MG63 (cell line): ENCODE measurements at regions not wholly inside any gene's neighbourhood (a gene's known extent, or its start where the extent isn't known, plus 50 kb on each side); places are given as distances from the start of the nearest gene placed in this dataset.
A peak's percentile ranks its signal among the peaks of the same experiment; 100 is the strongest.

Experiments
- DNase-seq: peaks from one replicate; pipeline ENCODE4 v3.0.0-alpha.2; 2020
- H3K27me3 ChIP-seq: fragments of 250-450 bp; sonication (Bioruptor Pico); 2 replicates; pipeline ENCODE4 v1.5.1; 2020; ENCODE audit warnings: mild to moderate bottlenecking, moderate library complexity
- H3K36me3 ChIP-seq: fragments of 250-450 bp; sonication (Bioruptor Pico); 2 replicates; pipeline ENCODE4 v1.5.1; 2020; ENCODE audit warnings: mild to moderate bottlenecking, moderate library complexity
- H3K4me3 ChIP-seq: fragments of 250-450 bp; sonication (Bioruptor Pico); 2 replicates; pipeline ENCODE4 v1.5.1; 2020; ENCODE audit warnings: mild to moderate bottlenecking, moderate library complexity
- H3K9me3 ChIP-seq: fragments of 250-450 bp; sonication (Bioruptor Pico); 2 replicates; pipeline ENCODE4 v1.5.1; 2020; ENCODE audit warnings: mild to moderate bottlenecking, moderate library complexity

GRCh38 chr12:126819554-126819953 lies 1447.4 kb upstream of the TMEM132C start:
- no peak for DNase-seq
- Histone ChIP-seq H3K4me3 (no peak overlapping the region), H3K9me3 (0 out of 2 replicates have a peak, but pooled peaks cover 3% of the 10 kb centered on the region), H3K27me3 (no peaks in the 10 kb centered on the region), H3K36me3 (no peaks in the 10 kb centered on the region)

- DNase-seq = no peak
- Histone ChIP-seq H3K4me3 (no peak overlapping the region), H3K9me3 (0 out of 2 replicates have a peak, but pooled peaks cover under 1% of the 10 kb centered on the region), H3K27me3 (peaks cover 4% of the 10 kb centered on the region; the same call in 1 of the 2 replicates), H3K36me3 (no peaks in the 10 kb centered on the region)
Observed at GRCh38 chr12:126830778-126831680, 1435.9 kb upstream of the TMEM132C start.

GRCh38 chr12:126837697-126838096 lies 1429.3 kb upstream of the TMEM132C start:
- H3K36me3 ChIP-seq = no peaks in the 10 kb centered on the region
- no peaks in the 10 kb centered on the region for H3K27me3 ChIP-seq
- H3K9me3 ChIP-seq = 0 out of 2 replicates have a peak, but pooled peaks cover 4% of the 10 kb centered on the region
- no peak for DNase-seq
- no peak overlapping the region for H3K4me3 ChIP-seq

- no peak for DNase-seq
- H3K4me3 ChIP-seq = no peak overlapping the region
- H3K9me3 ChIP-seq = no peaks in the 10 kb centered on the region
- H3K27me3 ChIP-seq = no peaks in the 10 kb centered on the region
- no peaks in the 10 kb centered on the region for H3K36me3 ChIP-seq
Observed at GRCh38 chr12:126843915-126844669, 1422.9 kb upstream of the TMEM132C start.

DNA sequence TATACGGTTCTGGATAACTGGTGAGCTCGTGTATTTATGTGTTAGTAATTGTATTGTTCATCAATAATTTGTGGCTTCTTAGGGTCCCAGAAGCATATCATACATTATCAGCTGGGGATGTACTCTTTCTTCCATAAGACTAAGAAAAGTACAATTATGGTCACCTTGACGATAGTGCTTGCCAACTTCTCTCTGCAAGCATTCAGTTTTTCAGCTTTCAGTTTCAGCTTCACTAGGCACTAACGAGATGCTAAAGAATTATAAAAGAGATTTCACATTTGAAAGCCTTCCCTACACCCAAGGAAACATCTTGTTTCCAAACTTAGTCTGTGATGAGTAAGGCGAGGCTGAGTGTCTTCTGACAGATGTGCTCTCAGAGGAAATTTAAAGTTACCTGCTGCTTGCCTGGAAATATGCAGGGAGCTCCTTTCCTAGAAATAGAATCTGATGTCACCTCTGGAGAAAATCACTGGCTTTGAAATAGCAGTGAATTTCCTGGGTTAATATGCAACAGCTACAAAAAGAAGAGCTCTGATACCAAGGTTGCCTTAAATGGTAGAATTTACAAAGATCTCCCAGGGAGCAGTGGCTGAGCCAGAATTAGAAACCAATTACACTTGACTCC lies 1419.9 kb upstream of the TMEM132C start:
- DNase-seq = no peak

GRCh38 chr12:126855768-126856167 lies 1411.2 kb upstream of the TMEM132C start:
- Histone ChIP-seq H3K27me3 (no peaks in the 10 kb centered on the region; the same call in 1 of the 2 replicates), H3K4me3 (no peak overlapping the region), H3K36me3 (no peaks in the 10 kb centered on the region), H3K9me3 (no peaks in the 10 kb centered on the region)
- DNase-seq = no peak

More for the DNA sequence above, 1419.9 kb upstream of the TMEM132C start:
- Histone ChIP-seq H3K4me3 (no peak overlapping the region), H3K9me3 (no peaks in the 10 kb centered on the region), H3K27me3 (no peaks in the 10 kb centered on the region), H3K36me3 (no peaks in the 10 kb centered on the region)

GRCh38 chr12:126856958-126857357 lies 1410.0 kb upstream of the TMEM132C start:
- Histone ChIP-seq H3K9me3 (no peaks in the 10 kb centered on the region), H3K4me3 (no peak overlapping the region), H3K36me3 (no peaks in the 10 kb centered on the region), H3K27me3 (no peaks in the 10 kb centered on the region; the same call in 1 of the 2 replicates)
- DNase-seq = no peak

DNA sequence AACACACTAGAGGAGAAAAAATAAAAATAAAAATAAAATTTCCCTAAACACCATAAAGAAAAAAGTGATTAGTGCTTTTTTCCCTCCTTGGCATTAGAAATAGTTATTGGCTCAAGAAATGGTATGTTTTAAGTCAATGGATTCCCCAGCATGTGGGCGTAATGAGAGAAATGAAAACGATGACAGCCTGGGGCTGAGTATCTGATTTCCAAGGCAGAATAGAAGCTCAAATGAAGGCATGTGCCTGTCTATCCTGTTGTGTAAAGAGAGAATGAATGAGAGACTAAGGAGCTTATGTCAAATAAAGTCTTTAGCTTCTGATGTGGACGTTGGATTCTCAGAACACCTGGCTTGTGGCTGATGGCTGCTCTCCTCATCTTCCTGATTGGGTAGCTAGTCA lies 1408.4 kb upstream of the TMEM132C start:
- Histone ChIP-seq H3K27me3 (no peaks in the 10 kb centered on the region; the same call in 1 of the 2 replicates), H3K4me3 (no peak overlapping the region), H3K36me3 (no peaks in the 10 kb centered on the region), H3K9me3 (no peaks in the 10 kb centered on the region)
- DNase-seq = no peak

GRCh38 chr12:126860210-126860609 lies 1406.8 kb upstream of the TMEM132C start:
- Histone ChIP-seq H3K36me3 (no peaks in the 10 kb centered on the region), H3K4me3 (no peak overlapping the region), H3K9me3 (no peaks in the 10 kb centered on the region), H3K27me3 (no peaks in the 10 kb centered on the region)
- DNase-seq = no peak

DNA sequence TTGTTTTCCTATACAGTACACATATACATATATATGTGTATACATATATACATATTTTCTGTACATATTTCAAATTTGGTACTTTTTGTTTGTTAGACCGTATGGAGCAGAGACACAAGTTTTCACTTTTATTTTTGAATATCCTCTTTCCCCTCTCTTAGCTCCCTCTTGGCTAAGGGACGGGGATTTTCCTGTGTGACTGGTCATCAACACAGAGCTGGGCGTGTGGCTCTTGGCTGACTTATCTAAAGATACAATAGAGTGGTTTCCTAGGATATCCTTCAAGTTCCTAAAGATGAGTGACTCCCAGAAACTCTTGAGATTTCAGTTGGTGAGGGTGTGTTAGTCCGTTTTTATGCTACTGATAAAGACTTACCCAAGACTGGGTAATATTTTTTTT lies 1404.5 kb upstream of the TMEM132C start:
- no peaks in the 10 kb centered on the region for H3K36me3 ChIP-seq
- no peak for DNase-seq
- H3K27me3 ChIP-seq = no peaks in the 10 kb centered on the region
- H3K9me3 ChIP-seq = no peaks in the 10 kb centered on the region
- no peak overlapping the region for H3K4me3 ChIP-seq

DNA sequence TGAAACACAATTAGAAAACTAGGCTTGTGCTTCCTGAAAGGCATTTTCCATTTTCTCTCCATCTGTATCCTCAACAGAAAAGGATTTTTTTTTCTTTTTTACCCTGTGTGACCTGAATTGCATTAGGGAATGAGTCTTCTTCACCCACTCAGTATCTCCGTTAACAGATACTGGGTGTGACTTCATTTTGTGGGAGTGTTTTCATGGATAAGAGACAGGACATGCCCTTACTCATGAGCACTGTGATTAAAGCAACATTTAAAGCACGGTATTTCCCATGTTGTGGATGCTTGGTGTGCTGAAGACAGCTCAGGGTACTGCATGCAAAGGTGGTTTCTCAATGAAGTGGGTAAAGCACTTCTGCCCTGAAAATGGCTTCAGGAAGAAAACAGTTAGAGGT lies 1397.3 kb upstream of the TMEM132C start:
- no peaks in the 10 kb centered on the region for H3K36me3 ChIP-seq
- no peaks in the 10 kb centered on the region for H3K9me3 ChIP-seq
- H3K4me3 ChIP-seq = no peak overlapping the region
- H3K27me3 ChIP-seq = no peaks in the 10 kb centered on the region
- no peak for DNase-seq

DNA sequence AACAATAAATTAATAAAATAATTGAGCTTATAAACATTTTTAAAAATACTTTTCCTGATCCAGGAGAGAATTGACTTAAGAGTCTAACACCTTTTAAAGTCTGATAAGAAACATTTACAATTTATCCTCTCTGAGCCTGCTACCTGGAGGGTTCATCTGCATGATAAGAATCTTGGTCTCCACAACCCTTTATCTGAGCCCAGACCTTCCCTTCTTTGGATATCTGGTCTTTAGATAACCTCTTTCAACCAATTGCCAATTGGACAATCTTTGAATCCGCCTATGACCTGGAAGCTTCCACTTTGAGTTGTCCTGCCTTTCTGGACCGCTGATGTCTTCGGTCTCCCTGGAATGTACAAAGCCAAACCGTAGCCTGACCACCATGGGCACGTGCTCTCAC lies 1393.3 kb upstream of the TMEM132C start:
- H3K4me3 ChIP-seq = no peak overlapping the region

GRCh38 chr12:126874427-126875026 lies 1392.4 kb upstream of the TMEM132C start:
- H3K36me3 ChIP-seq = no peaks in the 10 kb centered on the region
- no peak overlapping the region for H3K4me3 ChIP-seq
- peak; percentile 54 for DNase-seq
- H3K27me3 ChIP-seq = no peaks in the 10 kb centered on the region
- H3K9me3 ChIP-seq = no peaks in the 10 kb centered on the region

More for the DNA sequence above, 1393.3 kb upstream of the TMEM132C start:
- H3K36me3 ChIP-seq = no peaks in the 10 kb centered on the region
- DNase-seq = no peak
- no peaks in the 10 kb centered on the region for H3K9me3 ChIP-seq
- H3K27me3 ChIP-seq = no peaks in the 10 kb centered on the region

DNA sequence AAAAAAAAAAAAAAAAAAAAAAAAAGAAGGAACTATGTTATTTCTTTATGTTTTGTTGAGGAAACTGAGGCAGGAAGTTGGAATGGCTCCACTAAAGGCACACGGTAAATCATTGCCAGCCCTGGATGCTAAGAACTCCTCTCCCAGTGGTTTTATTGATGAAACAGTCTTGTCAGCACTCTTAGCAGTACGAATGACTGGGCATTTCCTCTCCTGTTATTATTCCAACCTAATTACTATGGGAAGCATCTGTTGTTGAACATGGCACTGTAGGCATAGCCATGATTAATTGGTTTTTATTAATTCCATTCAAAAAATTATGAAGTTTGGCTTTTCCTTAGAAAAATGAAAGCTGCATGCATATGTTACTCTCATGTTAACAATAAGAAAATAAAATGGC lies 1387.1 kb upstream of the TMEM132C start:
- DNase-seq = no peak
- Histone ChIP-seq H3K27me3 (no peaks in the 10 kb centered on the region), H3K4me3 (no peak overlapping the region), H3K36me3 (no peaks in the 10 kb centered on the region), H3K9me3 (no peaks in the 10 kb centered on the region)

DNA sequence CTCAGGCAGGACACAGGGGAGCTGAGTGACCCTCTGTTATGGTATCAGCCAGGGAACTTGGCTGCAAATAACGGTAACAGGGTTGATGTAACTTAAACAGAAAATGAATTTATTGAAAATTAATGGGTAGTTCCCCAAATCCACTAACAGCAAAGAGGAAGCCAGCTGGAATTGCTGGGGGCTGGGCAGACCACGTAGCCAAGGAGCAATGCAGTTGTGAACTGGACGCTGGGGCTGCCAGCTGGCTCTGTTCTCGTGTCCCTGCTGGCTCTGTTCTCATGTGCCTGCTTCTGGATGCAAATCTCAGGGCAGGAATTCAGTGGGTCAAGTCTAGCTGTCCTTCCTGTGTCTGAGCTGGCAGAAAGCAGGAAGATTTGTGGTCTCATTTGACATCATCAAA lies 1383.3 kb upstream of the TMEM132C start:
- no peaks in the 10 kb centered on the region for H3K9me3 ChIP-seq
- H3K27me3 ChIP-seq = no peaks in the 10 kb centered on the region
- DNase-seq = peak; percentile 58
- H3K36me3 ChIP-seq = no peaks in the 10 kb centered on the region
- no peak overlapping the region for H3K4me3 ChIP-seq

DNA sequence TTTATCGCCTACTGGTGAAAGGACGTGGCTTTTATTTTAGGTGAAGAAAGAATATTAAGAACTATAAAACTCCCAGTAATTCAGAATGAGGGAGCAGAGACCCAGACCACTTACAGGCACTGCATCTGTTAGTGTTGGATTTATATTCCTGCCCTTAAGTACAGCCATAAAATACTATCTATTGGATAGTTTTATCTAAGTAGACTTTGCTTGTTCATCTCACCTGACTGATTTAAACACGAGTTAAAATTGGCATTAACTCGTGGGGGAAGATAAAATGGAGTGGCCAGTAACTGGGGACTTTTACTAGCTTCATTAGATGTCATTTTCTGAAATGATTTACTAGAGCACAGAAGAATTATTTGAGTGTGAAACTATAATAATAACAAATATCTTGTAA lies 1377.5 kb upstream of the TMEM132C start:
- Histone ChIP-seq H3K36me3 (no peaks in the 10 kb centered on the region), H3K4me3 (no peak overlapping the region), H3K27me3 (no peaks in the 10 kb centered on the region), H3K9me3 (no peaks in the 10 kb centered on the region)
- no peak for DNase-seq

DNA sequence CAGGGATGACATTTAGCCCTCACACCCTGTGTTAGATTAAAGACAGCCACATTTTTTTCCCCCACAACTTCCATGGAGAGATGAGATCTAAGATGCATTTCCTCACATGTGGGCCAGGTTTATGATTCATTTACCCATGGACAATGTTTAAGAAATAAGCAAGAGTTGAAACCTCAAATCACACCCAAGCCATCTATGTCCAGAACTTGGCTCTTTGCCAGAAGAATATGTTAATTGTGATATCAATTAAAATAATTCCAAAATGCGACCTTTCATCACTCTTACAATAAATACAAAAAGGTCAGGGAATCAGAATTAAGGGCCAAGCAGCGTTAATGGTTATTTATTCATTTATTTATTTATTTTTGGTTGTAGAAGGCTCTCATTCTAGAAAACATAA lies 1376.9 kb upstream of the TMEM132C start:
- DNase-seq = no peak
- Histone ChIP-seq H3K9me3 (no peaks in the 10 kb centered on the region), H3K4me3 (no peak overlapping the region), H3K36me3 (no peaks in the 10 kb centered on the region), H3K27me3 (no peaks in the 10 kb centered on the region)
